NB4 (cell line): ENCODE measurements at regions not wholly inside any gene's neighbourhood (a gene's known extent, or its start where the extent isn't known, plus 50 kb on each side); places are given as distances from the start of the nearest gene placed in this dataset.

Experiments
- DNase-seq: peaks from one replicate; pipeline ENCODE4 v3.0.0; 2010; ENCODE audit warnings: low read depth
- H3K4me3 ChIP-seq: one replicate; pipeline ENCODE4 v1.5.1; 2011; ENCODE audit warnings: mild to moderate bottlenecking, low read depth, low read length, moderate library complexity
- CTCF ChIP-seq: IDR thresholded peaks from one replicate; pipeline ENCODE4 v1.5.1; 2012; ENCODE audit warnings: low read depth, low read length
- MAX ChIP-seq: IDR thresholded peaks from 2 replicates; pipeline ENCODE4 v1.6.1; 2011; ENCODE audit warnings: low read depth, low read length
- MYC ChIP-seq: IDR thresholded peaks from 2 replicates; pipeline ENCODE4 v1.6.1; 2011; ENCODE audit warnings: low read depth, low read length
- POLR2A ChIP-seq: IDR thresholded peaks from 2 replicates; pipeline ENCODE4 v1.6.1; 2011; ENCODE audit warnings: mild to moderate bottlenecking; ENCODE audit not compliant: insufficient read length; ENCODE audit errors: extremely low read depth

GRCh38 chr3:110736332-110736731, 335.3 kb upstream of the NECTIN3 start:
- DNase-seq: peak; percentile 23
- no peak overlapping the region for H3K4me3 ChIP-seq
- TF ChIP-seq MYC (no peak), POLR2A (no peak), MAX (no peak), CTCF (no peak)

- DNase-seq: no peak
- no peak overlapping the region for H3K4me3 ChIP-seq
- TF ChIP-seq MYC: no peak
- no peak for TF ChIP-seq CTCF
- TF ChIP-seq POLR2A: no peak
- TF ChIP-seq MAX: no peak
Observed at GRCh38 chr3:110738531-110738930, 333.1 kb upstream of the NECTIN3 start.

GRCh38 chr3:110741891-110742290, 329.7 kb upstream of the NECTIN3 start:
- TF ChIP-seq POLR2A: no peak
- no peak for TF ChIP-seq MYC
- no peak for TF ChIP-seq MAX
- H3K4me3 ChIP-seq: no peak overlapping the region
- no peak for DNase-seq

GRCh38 chr3:110743202-110743601, 328.4 kb upstream of the NECTIN3 start:
- no peak for DNase-seq
- no peak for TF ChIP-seq CTCF
- no peak for TF ChIP-seq MAX
- TF ChIP-seq POLR2A: no peak
- no peak for TF ChIP-seq MYC
- H3K4me3 ChIP-seq: no peak overlapping the region

- H3K4me3 ChIP-seq: no peak overlapping the region
- DNase-seq: no peak
- TF ChIP-seq MAX: no peak
- TF ChIP-seq POLR2A: no peak
- TF ChIP-seq MYC: no peak
- TF ChIP-seq CTCF: no peak
Observed at GRCh38 chr3:110743984-110744383, 327.6 kb upstream of the NECTIN3 start.

GRCh38 chr3:110744723-110745122, 326.9 kb upstream of the NECTIN3 start:
- TF ChIP-seq POLR2A (no peak), CTCF (no peak), MYC (no peak), MAX (no peak)
- H3K4me3 ChIP-seq: no peak overlapping the region
- DNase-seq: no peak
